ENCODE measurements at regions not wholly inside any gene's neighbourhood (a gene's known extent, or its start where the extent isn't known, plus 50 kb on each side); places are given as distances from the start of the nearest gene placed in this dataset.

- TF ChIP-seq ZNF384 (IDR thresholded peaks at IDR 0.05), result no peak
- no peak for TF ChIP-seq BHLHE40 (IDR thresholded peaks at IDR 0.05; ENCODE audit: borderline replicate concordance)
- TF ChIP-seq CTBP1 (IDR thresholded peaks at IDR 0.05; ENCODE audit: borderline replicate concordance), result no peak
- TF ChIP-seq HDGF (IDR thresholded peaks at IDR 0.05; ENCODE audit: borderline replicate concordance), result no peak
- no peak for TF ChIP-seq ARNT (IDR thresholded peaks at IDR 0.05)
- no peak for TF ChIP-seq SP1 (IDR thresholded peaks at IDR 0.05)
- no peak for TF ChIP-seq FOXK2 (IDR thresholded peaks at IDR 0.05)
- no peak for TF ChIP-seq FOXM1 (IDR thresholded peaks at IDR 0.05; ENCODE audit: borderline replicate concordance)
- no peak for TF ChIP-seq ELF4 (IDR thresholded peaks at IDR 0.05)
- TF ChIP-seq LEF1 (IDR thresholded peaks at IDR 0.05; ENCODE audit: borderline replicate concordance), result no peak
Measured at GRCh38 chr11:70539360-70540095, 141.2 kb downstream of the CTTN start.

All from HEK293T (cell line).